ENCODE measurements at regions not wholly inside any gene's neighbourhood (a gene's known extent, or its start where the extent isn't known, plus 50 kb on each side); places are given as distances from the start of the nearest gene placed in this dataset.

DNA sequence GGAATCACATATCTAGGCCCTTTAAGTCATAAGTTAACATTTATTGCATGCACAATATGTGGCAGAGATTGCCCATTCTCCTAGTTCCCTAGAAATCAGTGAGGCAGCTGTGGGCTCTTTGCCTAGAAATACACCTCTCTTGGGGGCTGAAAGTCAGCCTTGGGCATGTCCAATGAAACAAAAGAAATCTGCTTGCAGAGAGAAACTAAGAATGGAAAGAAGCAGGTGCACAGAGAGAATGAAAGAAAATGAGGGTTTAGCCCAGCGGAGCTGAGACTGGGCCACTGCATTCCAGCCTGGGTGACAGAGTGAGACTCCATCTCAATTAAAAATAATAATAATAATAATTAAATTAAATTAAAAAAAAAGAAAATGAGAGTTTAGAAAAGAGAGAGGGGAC is 57.3 kb upstream of the DAB2 start:
- no peak for DNase-seq (ENCODE audit: low read depth, low spot score)
- POLR2A ChIA-PET, result no interaction called here
- TF ChIP-seq, protein P1, sequence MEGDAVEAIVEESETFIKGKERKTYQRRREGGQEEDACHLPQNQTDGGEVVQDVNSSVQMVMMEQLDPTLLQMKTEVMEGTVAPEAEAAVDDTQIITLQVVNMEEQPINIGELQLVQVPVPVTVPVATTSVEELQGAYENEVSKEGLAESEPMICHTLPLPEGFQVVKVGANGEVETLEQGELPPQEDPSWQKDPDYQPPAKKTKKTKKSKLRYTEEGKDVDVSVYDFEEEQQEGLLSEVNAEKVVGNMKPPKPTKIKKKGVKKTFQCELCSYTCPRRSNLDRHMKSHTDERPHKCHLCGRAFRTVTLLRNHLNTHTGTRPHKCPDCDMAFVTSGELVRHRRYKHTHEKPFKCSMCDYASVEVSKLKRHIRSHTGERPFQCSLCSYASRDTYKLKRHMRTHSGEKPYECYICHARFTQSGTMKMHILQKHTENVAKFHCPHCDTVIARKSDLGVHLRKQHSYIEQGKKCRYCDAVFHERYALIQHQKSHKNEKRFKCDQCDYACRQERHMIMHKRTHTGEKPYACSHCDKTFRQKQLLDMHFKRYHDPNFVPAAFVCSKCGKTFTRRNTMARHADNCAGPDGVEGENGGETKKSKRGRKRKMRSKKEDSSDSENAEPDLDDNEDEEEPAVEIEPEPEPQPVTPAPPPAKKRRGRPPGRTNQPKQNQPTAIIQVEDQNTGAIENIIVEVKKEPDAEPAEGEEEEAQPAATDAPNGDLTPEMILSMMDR (IDR thresholded peaks at IDR 0.05; ENCODE audit: insufficient read depth, low read length, missing control alignments), result no peak
- CTCF ChIA-PET, result no interaction called here
- H3K4me3 ChIP-seq (ENCODE audit: low read depth, low read length), result no peak overlapping the region

DNA sequence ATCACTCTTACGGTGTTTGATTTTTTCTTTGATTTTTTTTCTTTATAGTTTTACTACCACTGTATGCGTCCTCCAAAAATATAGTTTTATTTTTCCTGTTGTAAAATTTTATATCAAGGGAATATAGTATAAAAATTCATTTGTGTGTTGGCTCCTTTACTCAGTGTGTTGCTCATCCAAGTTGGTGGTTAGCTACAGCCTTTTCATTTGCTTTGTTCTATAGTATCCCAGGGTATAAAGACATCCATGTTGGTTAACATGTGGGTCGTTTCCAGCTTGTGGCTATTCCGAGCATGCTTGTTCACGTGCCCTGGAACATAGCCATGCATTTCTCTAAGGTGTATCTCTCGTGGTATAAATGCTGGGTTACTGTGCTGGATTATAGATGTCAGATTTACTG is 54.8 kb upstream of the DAB2 start:
- CTCF ChIA-PET, result no interaction called here
- TF ChIP-seq, protein P1 (IDR thresholded peaks at IDR 0.05; ENCODE audit: insufficient read depth, low read length, missing control alignments), result no peak
- H3K4me3 ChIP-seq (ENCODE audit: low read depth, low read length), result no peak overlapping the region
- no peak for DNase-seq (ENCODE audit: low read depth, low spot score)
- POLR2A ChIA-PET, result no interaction called here

DNA sequence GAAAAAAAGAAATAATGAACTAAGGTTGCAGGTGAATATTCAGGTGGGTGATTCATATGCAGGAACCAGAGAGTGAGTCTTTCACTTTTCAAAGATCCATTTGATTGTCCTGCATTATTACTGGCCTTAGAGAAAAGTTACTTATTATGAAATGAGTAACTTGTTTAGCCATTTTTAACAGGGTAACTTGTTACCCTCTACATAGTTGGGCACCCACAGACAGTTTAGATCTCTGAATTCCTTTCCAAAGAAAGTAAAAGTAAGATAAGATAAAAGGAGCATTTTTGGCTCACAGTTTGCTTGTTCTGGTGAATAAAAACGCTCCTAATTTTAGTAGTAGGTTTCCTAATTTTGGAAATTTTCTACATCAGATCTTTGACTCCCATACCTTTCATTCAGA is 54.1 kb upstream of the DAB2 start:
- TF ChIP-seq, protein P1 (IDR thresholded peaks at IDR 0.05; ENCODE audit: insufficient read depth, low read length, missing control alignments), result no peak
- no peak overlapping the region for H3K4me3 ChIP-seq (ENCODE audit: low read depth, low read length)
- no peak for DNase-seq (ENCODE audit: low read depth, low spot score)
- CTCF ChIA-PET, result no interaction called here
- POLR2A ChIA-PET, result no interaction called here

DNA sequence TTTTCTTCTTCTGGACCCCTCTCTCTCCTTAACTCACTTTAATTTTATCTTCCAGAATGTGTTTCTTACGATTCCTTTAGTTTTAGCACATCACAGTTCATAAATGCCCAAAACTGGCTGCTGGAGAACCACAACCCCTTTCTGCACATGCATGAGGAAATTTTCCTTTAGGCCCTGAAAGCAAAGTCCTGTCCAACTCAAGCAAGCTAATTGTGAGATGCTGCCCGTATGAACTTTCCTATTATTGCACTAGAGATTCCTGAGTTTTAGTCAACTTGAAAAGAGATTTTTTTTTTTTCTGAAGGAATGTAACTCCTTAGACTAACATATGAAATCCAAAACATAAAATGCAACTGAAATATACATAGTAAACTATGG is 52.1 kb upstream of the DAB2 start:
- ChIA-PET CTCF (interaction anchor here (0.9 to 4.2 kb wide), 6 partner anchors 8 to 71 kb away, joined by 3 to 11 read pairs (median 4); partner anchors contain the start of gene DAB2), POLR2A (interaction anchor here (0.6 to 2.3 kb wide), 3 partner anchors 25 to 56 kb away, joined by 3 to 30 read pairs (median 9); partner anchors contain the start of gene DAB2)
- no peak for DNase-seq (ENCODE audit: low read depth, low spot score)
- TF ChIP-seq, protein P1 (IDR thresholded peaks at IDR 0.05; ENCODE audit: insufficient read depth, low read length, missing control alignments), result no peak
- no peak overlapping the region for H3K4me3 ChIP-seq (ENCODE audit: low read depth, low read length)

DNA sequence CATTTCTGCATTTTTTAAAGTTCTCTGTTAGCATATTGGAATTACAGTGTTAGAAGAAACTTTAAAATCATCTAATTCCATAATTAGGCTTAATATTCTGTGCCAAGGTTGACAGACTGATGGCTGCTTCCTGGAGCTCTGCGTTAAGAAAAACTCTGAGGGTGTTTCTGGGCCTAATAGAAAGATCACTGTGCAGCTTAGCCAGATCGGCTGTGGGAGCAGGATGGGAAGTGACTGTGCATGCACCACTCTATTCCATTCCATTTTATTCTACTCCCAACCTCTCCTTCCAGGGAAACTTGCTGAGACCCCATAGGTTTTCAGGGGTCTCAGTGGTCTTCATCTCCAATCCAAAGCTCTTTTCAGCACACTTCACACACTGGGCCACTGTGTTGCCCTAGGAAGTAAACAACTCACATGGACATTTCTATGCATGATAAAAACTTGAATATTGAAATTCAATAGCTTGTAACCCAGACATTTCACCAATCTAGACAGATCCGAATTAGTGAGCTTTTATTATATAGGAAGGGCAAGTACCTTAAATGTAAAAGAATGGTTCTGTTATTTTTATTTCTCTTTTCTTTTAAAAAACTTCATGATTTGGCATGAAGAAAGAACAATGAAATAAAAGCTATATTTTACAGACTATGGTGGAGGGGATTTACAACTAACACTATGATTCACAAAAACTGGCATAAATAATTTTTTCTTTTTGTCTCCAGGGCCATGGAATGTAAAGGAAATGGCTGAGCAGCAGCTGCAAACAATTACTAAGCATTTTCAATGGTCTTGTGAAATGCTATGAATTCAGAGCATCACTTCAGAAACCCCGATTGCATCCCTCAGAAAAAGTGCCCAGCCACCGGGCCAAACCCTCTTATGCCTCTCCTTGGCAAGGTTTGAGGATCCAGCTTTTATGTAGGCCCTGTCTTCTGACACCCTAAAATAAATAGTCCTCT is 51.4 kb upstream of the DAB2 start:
- no peak for DNase-seq (ENCODE audit: low read depth, low spot score)
- CTCF ChIA-PET, result interaction anchor here (0.9 to 4.2 kb wide), 11 partner anchors 9 to 99 kb away, joined by 3 to 11 read pairs (median 4); partner anchors contain the start of gene DAB2
- POLR2A ChIA-PET, result interaction anchor here (0.6 to 2.3 kb wide), 5 partner anchors 23 to 56 kb away, joined by 3 to 30 read pairs (median 3); partner anchors contain the start of gene DAB2
- no peak overlapping the region for H3K4me3 ChIP-seq (ENCODE audit: low read depth, low read length)
- TF ChIP-seq, protein P1 (IDR thresholded peaks at IDR 0.05; ENCODE audit: insufficient read depth, low read length, missing control alignments), result no peak

DNA sequence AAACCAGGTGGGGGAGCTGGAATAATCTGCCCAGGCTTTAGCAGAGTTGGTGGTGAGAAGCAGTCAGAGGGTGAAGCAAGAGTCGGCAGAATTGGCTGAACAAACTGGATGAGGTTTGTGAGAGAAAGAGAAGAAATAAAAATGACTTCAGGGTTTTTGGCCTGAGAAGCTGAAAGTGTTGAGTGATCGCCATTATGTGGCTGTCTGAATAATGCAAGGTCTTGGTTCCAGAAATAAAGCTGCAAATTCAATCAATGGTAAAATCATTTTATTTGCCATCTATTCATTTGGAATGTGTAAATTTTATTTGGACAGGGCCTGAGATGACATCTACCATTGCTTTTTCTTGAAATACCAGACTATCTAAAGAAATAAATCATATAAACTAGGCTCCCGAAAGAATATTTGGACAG is 50.4 kb upstream of the DAB2 start:
- TF ChIP-seq, protein P1 (IDR thresholded peaks at IDR 0.05; ENCODE audit: insufficient read depth, low read length, missing control alignments), result no peak
- no peak for DNase-seq (ENCODE audit: low read depth, low spot score)
- ChIA-PET POLR2A (interaction anchor here (2.3 kb wide), 1 partner anchor 51 kb away, joined by 30 read pairs; the partner anchor contains the start of gene DAB2), CTCF (interaction anchor here (0.6 to 4.2 kb wide), 7 partner anchors 10 to 72 kb away, joined by 4 to 11 read pairs (median 5); partner anchors contain the start of gene DAB2)
- no peak overlapping the region for H3K4me3 ChIP-seq (ENCODE audit: low read depth, low read length)
